ENCODE measurements at regions not wholly inside any gene's neighbourhood (a gene's known extent, or its start where the extent isn't known, plus 50 kb on each side); places are given as distances from the start of the nearest gene placed in this dataset.

DNA sequence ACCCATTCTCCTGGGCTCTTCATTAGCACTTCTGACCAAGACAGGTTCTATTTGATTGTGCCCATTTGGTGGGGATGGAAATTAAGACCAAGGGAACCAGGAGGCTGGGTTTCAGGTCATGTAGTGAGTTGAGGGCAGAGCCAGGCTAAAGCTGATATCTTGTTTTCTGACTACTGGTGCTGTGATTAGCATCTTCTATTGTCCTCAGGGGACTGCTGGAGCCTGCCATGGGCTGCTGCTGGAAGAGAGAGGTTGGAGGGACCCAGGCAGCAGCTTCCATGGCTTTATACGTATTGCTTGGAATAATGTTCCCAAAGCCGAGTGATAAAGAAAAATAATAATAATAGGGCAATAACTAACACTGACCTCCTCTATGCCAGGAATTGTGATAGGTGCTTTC, 211.4 kb upstream of the ROPN1 start (continued):
- TF ChIP-seq, protein P1, sequence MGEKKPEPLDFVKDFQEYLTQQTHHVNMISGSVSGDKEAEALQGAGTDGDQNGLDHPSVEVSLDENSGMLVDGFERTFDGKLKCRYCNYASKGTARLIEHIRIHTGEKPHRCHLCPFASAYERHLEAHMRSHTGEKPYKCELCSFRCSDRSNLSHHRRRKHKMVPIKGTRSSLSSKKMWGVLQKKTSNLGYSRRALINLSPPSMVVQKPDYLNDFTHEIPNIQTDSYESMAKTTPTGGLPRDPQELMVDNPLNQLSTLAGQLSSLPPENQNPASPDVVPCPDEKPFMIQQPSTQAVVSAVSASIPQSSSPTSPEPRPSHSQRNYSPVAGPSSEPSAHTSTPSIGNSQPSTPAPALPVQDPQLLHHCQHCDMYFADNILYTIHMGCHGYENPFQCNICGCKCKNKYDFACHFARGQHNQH (CRISPR knock-in tag; IDR thresholded peaks at IDR 0.05) = no peak
- TF ChIP-seq, protein P2, sequence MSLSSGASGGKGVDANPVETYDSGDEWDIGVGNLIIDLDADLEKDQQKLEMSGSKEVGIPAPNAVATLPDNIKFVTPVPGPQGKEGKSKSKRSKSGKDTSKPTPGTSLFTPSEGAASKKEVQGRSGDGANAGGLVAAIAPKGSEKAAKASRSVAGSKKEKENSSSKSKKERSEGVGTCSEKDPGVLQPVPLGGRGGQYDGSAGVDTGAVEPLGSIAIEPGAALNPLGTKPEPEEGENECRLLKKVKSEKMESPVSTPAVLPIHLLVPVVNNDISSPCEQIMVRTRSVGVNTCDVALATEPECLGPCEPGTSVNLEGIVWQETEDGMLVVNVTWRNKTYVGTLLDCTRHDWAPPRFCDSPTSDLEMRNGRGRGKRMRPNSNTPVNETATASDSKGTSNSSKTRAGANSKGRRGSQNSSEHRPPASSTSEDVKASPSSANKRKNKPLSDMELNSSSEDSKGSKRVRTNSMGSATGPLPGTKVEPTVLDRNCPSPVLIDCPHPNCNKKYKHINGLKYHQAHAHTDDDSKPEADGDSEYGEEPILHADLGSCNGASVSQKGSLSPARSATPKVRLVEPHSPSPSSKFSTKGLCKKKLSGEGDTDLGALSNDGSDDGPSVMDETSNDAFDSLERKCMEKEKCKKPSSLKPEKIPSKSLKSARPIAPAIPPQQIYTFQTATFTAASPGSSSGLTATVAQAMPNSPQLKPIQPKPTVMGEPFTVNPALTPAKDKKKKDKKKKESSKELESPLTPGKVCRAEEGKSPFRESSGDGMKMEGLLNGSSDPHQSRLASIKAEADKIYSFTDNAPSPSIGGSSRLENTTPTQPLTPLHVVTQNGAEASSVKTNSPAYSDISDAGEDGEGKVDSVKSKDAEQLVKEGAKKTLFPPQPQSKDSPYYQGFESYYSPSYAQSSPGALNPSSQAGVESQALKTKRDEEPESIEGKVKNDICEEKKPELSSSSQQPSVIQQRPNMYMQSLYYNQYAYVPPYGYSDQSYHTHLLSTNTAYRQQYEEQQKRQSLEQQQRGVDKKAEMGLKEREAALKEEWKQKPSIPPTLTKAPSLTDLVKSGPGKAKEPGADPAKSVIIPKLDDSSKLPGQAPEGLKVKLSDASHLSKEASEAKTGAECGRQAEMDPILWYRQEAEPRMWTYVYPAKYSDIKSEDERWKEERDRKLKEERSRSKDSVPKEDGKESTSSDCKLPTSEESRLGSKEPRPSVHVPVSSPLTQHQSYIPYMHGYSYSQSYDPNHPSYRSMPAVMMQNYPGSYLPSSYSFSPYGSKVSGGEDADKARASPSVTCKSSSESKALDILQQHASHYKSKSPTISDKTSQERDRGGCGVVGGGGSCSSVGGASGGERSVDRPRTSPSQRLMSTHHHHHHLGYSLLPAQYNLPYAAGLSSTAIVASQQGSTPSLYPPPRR (CRISPR knock-in tag; IDR thresholded peaks at IDR 0.05; ENCODE audit: borderline replicate concordance) = no peak
- TF ChIP-seq ZFY (CRISPR knock-in tag; IDR thresholded peaks at IDR 0.05) (no peak), ZC3H4 (CRISPR knock-in tag; IDR thresholded peaks at IDR 0.05; ENCODE audit: borderline replicate concordance) (no peak)
- TF ChIP-seq, protein P3, sequence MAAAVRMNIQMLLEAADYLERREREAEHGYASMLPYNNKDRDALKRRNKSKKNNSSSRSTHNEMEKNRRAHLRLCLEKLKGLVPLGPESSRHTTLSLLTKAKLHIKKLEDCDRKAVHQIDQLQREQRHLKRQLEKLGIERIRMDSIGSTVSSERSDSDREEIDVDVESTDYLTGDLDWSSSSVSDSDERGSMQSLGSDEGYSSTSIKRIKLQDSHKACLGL (CRISPR knock-in tag; IDR thresholded peaks at IDR 0.05) = no peak

All from HepG2 (cell line).